GM11168 (cell line): ENCODE measurements at regions not wholly inside any gene's neighbourhood (a gene's known extent, or its start where the extent isn't known, plus 50 kb on each side); places are given as distances from the start of the nearest gene placed in this dataset.
"Not testable (repeated sequence)": the region's sequence is repeated elsewhere in the genome, so short reads cannot be mapped to it uniquely, and the experiment has no call there.

Experiments
- in situ Hi-C: fragments of 300-500 bp; cut with MboI; formaldehyde crosslinking; loops from one replicate; pipeline ENCODE4 v1.12.0; 2022; ENCODE audit warnings: low sequenced_read_pairs; ENCODE audit not compliant: unreplicated experiment

DNA sequence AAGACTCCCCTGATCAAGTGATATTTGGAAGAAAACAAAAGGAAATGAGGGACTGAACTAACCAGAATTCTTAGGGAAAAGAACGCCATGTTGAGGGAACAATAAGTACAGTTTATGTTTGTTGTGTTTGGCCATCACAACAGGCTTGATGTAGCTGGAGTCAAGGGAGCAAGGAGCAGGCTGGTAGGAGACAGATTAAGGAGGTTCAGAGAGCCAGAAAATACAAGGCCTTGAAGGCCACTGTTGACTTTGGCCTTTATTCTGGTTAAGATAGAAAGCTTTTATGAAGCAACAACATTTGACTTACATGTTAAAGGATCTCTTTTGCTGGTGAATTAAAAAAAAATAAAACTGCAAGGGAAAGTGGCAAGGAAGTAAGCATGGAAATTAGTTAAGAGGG, 754.1 kb upstream of the SLC8A1 start:
- in situ Hi-C loops: no loop called here

DNA sequence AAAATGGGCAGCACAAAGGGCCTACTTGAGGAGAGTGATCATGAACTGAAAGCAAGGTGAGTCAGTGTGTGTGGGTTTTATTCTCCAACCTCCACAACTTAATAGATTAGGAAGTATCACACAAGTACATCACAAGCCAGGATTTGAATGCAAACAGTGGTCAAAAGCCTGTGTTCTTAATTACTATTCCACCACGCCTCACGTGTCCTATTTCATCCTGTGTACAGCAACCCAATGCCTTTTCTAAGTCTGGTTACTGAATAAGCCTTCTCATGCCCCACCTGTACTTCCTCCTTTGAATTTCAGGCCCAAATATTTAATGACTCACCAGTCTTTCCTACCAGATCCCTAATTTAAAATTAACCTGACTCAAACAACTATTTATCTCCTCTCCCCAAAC, 755.7 kb upstream of the SLC8A1 start:
- in situ Hi-C loops: no loop called here

DNA sequence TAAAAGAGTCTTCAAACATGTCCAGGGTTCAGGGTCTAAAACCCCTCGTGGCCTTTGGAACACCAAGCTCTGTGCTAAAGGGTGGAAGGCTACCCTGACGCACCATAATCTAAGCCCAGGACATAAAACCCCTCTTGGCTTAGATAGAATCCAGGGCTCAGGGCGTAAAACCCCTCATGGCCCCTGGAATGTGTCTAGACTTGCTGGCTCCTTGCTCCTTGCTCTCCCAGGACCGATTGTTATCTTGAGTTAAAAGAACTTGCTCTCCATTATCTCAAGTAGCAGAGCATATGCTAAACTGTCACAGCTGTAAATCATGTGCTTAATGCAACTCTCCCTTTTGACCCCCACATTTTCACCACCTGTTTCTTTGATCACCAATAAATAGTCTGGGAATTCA, 758.1 kb upstream of the SLC8A1 start:
- in situ Hi-C loops: not testable (repeated sequence)

- in situ Hi-C loops: no loop called here
These were observed 765.1 kb upstream of the SLC8A1 start for GRCh38 chr2:41216978-41217377.

DNA sequence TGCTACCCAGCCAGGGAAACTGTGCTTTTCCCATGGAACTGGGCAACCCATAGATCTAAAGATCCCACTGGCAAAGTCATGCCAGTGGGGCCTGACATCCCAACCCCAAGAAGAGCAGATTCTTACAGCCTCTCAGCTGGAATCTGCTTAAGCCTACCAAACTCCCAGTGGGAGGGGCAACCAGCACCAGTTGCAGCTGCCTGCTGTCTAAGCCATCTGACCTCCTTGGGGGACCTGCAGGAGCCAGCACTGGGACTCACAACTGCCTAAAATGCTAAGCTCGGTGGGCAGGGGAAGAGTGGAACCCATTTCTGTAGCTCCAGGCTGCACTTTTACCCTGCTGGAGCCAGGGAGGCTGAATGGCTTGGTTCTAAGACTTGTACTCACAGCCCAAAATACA, 770.7 kb upstream of the SLC8A1 start:
- in situ Hi-C loops: no loop called here

- in situ Hi-C loops: no loop called here
These were observed 782.2 kb upstream of the SLC8A1 start for GRCh38 chr2:41234093-41234492.

GRCh38 chr2:41241325-41242000, 789.6 kb upstream of the SLC8A1 start:
- in situ Hi-C loops: no loop called here

DNA sequence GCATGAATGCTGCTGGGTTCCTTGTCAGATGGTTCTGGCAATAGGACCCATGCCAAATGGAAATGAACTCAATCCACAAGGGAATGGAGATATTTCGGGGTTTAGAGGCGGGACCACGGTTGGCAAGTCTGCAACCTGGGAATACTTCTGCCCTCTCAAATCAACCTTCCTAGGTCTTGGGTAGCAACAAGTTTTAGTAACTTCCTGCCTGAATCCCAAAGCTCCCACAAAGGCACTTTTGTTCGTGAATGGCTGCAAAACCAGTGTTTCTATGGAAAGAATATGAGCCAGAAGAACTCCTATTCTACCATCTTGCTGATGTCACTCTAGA, 790.1 kb upstream of the SLC8A1 start:
- in situ Hi-C loops: no loop called here

GRCh38 chr2:41267929-41268659, 779.7 kb upstream of the PKDCC start:
- in situ Hi-C loops: no loop called here

GRCh38 chr2:41283079-41283775, 764.6 kb upstream of the PKDCC start:
- in situ Hi-C loops: no loop called here

DNA sequence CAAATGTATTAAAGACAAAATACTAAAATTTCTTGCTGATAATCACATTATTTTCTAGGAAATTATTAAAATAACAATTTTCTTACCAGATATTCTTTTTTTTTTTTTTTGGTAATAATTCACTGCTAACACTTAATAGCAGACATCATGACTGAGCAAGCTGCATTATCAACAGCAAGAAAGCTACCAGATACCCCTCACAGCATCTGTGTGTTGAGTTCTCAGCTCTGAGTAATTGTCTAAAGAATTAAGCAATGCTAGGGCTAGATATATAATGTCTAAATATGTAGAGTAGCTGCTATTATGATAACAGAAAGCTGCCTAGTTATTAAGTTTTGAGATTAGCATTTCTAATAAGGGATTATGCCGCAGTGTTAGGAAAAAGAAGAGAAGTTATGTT, 754.3 kb upstream of the PKDCC start:
- in situ Hi-C loops: no loop called here

GRCh38 chr2:41294331-41294730, 753.5 kb upstream of the PKDCC start:
- in situ Hi-C loops: no loop called here

DNA sequence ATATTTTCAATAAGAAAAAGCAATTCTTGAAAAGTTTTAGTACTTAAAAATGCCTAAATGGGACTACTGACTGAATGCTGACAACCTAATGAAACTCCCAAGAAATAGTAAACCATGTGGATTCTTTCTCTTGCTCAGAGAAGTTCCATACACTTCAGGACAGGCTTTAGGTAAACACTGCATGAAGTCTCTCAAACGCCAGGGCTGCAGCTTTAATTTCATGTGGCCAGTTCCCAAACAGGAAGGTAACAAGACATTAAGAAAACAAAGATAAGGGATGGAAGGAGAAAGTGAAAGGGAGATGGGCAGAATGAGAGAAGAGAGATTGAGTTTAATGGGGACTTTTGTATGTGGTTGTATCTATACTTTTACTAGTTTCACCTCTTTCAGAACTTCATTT, 734.7 kb upstream of the PKDCC start:
- in situ Hi-C loops: no loop called here

GRCh38 chr2:41314511-41315070, 733.2 kb upstream of the PKDCC start:
- in situ Hi-C loops: no loop called here

- in situ Hi-C loops: no loop called here
These were observed 728.4 kb upstream of the PKDCC start for GRCh38 chr2:41319437-41319836.

DNA sequence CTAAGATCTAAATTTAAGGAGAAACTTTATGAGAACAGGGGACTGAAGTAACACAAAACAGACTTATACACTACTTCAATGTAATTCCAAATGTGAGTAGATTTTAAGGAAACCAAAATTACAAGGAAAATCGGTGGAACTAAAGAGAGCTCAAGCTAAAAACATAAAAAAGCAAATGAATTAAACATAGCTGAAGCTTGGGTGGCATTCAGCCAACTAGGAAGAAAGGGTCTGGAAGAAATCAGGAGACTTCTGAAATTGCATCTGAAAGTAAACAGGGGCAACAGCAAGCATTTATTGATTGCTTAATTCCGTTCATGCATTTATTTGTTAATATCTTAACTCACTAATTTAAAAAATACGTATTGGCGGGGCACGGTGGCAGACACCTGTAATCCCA, 727.3 kb upstream of the PKDCC start:
- in situ Hi-C loops: no loop called here

- in situ Hi-C loops: no loop called here
These were observed 726.5 kb upstream of the PKDCC start for GRCh38 chr2:41321351-41321750.

DNA sequence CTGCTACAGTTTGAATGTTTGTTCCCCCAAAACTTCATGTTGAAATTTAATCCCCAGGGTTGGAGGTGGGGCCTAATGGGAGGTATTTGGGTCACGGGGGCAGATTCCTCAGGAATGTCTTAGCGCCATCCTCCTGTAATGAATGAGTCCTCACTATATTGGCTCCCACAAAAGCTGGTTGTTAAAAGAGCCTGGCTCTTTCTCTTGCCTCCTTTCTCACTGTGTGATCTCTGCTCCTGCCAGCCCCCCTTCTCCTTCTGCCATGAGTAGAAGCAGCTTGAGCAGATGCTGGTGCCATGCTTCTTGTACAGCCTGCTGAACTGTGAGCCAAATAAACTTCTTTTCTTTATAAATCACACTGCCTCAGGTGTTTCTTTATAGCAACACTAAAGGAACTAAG, 721.0 kb upstream of the PKDCC start:
- in situ Hi-C loops: no loop called here

GRCh38 chr2:41329040-41329439, 718.8 kb upstream of the PKDCC start:
- in situ Hi-C loops: no loop called here

DNA sequence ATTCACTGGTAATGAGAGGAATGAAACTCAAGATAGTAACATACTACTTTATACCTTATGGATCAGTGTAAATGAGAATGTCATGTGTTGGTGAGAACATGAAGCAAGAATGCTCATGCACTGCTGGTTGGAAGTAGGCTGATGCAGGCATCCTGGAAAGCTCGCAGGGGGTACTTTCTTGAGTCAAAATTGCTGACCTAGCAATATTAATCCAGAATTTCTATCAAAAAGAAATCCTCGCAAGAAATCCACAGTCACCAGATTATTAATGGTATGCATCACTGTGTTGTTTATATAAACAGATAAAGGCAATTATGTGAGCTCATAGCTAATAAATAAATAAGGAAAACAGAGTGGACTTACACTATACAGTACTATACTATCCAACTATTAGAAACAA, 713.7 kb upstream of the PKDCC start:
- in situ Hi-C loops: no loop called here

DNA sequence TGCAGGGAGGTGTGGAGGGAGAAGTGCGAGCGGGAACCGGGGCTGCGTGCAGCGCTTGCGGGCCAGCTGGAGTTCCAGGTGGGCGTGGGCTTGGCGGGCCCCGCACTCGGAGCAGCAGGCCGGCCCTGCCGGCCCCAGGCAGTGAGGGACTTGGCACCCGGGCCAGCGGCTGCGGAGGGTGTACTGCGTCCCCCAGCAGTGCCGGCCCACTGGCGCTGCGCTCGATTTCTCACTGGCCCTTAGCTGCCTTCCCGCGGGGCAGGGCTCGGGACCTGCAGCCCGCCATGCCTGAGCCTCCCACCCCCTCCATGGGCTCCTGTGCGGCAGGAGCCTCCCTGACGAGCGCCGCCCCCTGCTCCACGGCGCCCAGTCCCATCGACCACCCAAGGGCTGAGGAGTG, 712.2 kb upstream of the PKDCC start:
- in situ Hi-C loops: not testable (repeated sequence)
